MM.1S (cell line): ENCODE measurements at regions not wholly inside any gene's neighbourhood (a gene's known extent, or its start where the extent isn't known, plus 50 kb on each side); places are given as distances from the start of the nearest gene placed in this dataset.

Experiments
- CTCF ChIP-seq: fragments of 300-600 bp; sonication (generic); IDR thresholded peaks from 2 replicates; pipeline ENCODE4 v1.5.1; 2016; ENCODE audit warnings: antibody characterized with exemption, low read length, mixed read lengths
- EZH2 ChIP-seq: fragments of 300-600 bp; sonication (generic); optimal IDR thresholded peaks from 2 replicates; pipeline ENCODE3; 2017; ENCODE audit warnings: low read depth, mild to moderate bottlenecking, antibody characterized with exemption, low read length, mixed read lengths
- EZH2phosphoT487 ChIP-seq: fragments of 300-600 bp; sonication (generic); IDR thresholded peaks from 2 replicates; pipeline ENCODE4 v1.6.1; 2018; ENCODE audit warnings: antibody characterized with exemption, low read length

- no peak for TF ChIP-seq CTCF
- TF ChIP-seq EZH2 = no peak
- TF ChIP-seq EZH2phosphoT487 = no peak
Measured at GRCh38 chr6:125636671-125637070, 112.8 kb upstream of the HEY2 start.
